Skeletal muscle cell (primary cell): ENCODE measurements at regions not wholly inside any gene's neighbourhood (a gene's known extent, or its start where the extent isn't known, plus 50 kb on each side); places are given as distances from the start of the nearest gene placed in this dataset.
"Not testable (repeated sequence)": the region's sequence is repeated elsewhere in the genome, so short reads cannot be mapped to it uniquely, and the experiment has no call there.

ENCODE experiments used
- DNase-seq: peaks from one replicate; pipeline ENCODE4 v3.0.0-alpha.2; 2010; ENCODE audit warnings: low read depth
- H3K4me3 ChIP-seq: 2 replicates; pipeline ENCODE4 v1.5.1; 2011; ENCODE audit warnings: low read depth, mild to moderate bottlenecking, control low read depth, low read length, moderate library complexity

- no peak overlapping the region for H3K4me3 ChIP-seq
- no peak for DNase-seq
These were observed 96.7 kb upstream of the ARG1 start for GRCh38 chr6:131476362-131476761.

GRCh38 chr6:131478740-131479211, 94.2 kb upstream of the ARG1 start:
- DNase-seq, H3K4me3 ChIP-seq: not testable (repeated sequence)

GRCh38 chr6:131486608-131487007, 86.4 kb upstream of the ARG1 start:
- DNase-seq, result no peak
- H3K4me3 ChIP-seq, result no peak overlapping the region

GRCh38 chr6:131488780-131489179, 84.2 kb upstream of the ARG1 start:
- DNase-seq, result no peak

GRCh38 chr6:131490441-131490840, 82.6 kb upstream of the ARG1 start:
- no peak overlapping the region for H3K4me3 ChIP-seq
- no peak for DNase-seq

More at GRCh38 chr6:131488780-131489179, 84.2 kb upstream of the ARG1 start:
- no peak overlapping the region for H3K4me3 ChIP-seq

GRCh38 chr6:131492932-131493573, 80.0 kb upstream of the ARG1 start:
- no peak for DNase-seq

GRCh38 chr6:131504387-131504786, 68.6 kb upstream of the ARG1 start:
- not testable (repeated sequence) for DNase-seq, H3K4me3 ChIP-seq

More at GRCh38 chr6:131492932-131493573, 80.0 kb upstream of the ARG1 start:
- H3K4me3 ChIP-seq, result no peak overlapping the region

- DNase-seq, result no peak
- H3K4me3 ChIP-seq, result no peak overlapping the region
These were observed 62.9 kb upstream of the ARG1 start for GRCh38 chr6:131510094-131510493.

- DNase-seq, result no peak
- no peak overlapping the region for H3K4me3 ChIP-seq
These were observed 62.4 kb upstream of the ARG1 start for GRCh38 chr6:131510591-131510990.

- no peak for DNase-seq
These were observed 53.2 kb upstream of the ARG1 start for GRCh38 chr6:131519670-131520436.

More at GRCh38 chr6:131519670-131520436, 53.2 kb upstream of the ARG1 start:
- H3K4me3 ChIP-seq, result no peak overlapping the region
